NB4 (cell line): ENCODE measurements at regions not wholly inside any gene's neighbourhood (a gene's known extent, or its start where the extent isn't known, plus 50 kb on each side); places are given as distances from the start of the nearest gene placed in this dataset.
A peak's percentile ranks its signal among the peaks of the same experiment; 100 is the strongest.

Source experiments
- DNase-seq: peaks from one replicate; pipeline ENCODE4 v3.0.0; 2010; ENCODE audit warnings: low read depth
- H3K4me3 ChIP-seq: one replicate; pipeline ENCODE4 v1.5.1; 2011; ENCODE audit warnings: mild to moderate bottlenecking, low read depth, low read length, moderate library complexity
- CTCF ChIP-seq: IDR thresholded peaks from one replicate; pipeline ENCODE4 v1.5.1; 2012; ENCODE audit warnings: low read depth, low read length
- MYC ChIP-seq: IDR thresholded peaks from 2 replicates; pipeline ENCODE4 v1.6.1; 2011; ENCODE audit warnings: low read depth, low read length
- POLR2A ChIP-seq: IDR thresholded peaks from 2 replicates; pipeline ENCODE4 v1.6.1; 2011; ENCODE audit warnings: mild to moderate bottlenecking; ENCODE audit not compliant: insufficient read length; ENCODE audit errors: extremely low read depth
- TF ChIP-seq, protein P1 (sequence below): IDR thresholded peaks from 2 replicates; pipeline ENCODE4 v1.6.1; 2011; ENCODE audit warnings: low read depth, low read length

DNA sequence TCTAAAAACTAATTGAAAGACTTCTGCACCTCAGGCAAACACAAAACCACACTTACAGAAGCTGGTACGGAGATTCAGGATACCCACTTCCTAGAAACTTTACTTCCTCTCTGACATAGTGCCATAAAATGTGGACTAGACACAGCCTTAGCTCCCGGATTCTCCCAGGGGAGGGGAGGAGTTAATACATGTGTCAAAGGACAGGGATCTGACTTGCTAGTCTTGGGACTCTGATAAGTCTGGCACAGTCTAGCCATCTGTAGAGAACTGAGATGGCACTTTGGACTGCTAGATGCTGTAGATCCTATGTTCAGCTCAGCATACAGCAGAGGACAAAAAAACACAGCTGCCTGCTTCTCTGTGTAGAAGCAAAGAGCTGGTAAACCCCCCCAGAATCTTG lies 769.8 kb upstream of the MIR17HG start:
- no peak for TF ChIP-seq CTCF
- DNase-seq = peak; percentile 4
- no peak overlapping the region for H3K4me3 ChIP-seq

- DNase-seq = no peak
- TF ChIP-seq POLR2A = no peak
- no peak for TF ChIP-seq CTCF
- TF ChIP-seq, protein P1, sequence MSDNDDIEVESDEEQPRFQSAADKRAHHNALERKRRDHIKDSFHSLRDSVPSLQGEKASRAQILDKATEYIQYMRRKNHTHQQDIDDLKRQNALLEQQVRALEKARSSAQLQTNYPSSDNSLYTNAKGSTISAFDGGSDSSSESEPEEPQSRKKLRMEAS = no peak
- H3K4me3 ChIP-seq = no peak overlapping the region
Observed at GRCh38 chr13:90585392-90585791, 762.1 kb upstream of the MIR17HG start.

DNA sequence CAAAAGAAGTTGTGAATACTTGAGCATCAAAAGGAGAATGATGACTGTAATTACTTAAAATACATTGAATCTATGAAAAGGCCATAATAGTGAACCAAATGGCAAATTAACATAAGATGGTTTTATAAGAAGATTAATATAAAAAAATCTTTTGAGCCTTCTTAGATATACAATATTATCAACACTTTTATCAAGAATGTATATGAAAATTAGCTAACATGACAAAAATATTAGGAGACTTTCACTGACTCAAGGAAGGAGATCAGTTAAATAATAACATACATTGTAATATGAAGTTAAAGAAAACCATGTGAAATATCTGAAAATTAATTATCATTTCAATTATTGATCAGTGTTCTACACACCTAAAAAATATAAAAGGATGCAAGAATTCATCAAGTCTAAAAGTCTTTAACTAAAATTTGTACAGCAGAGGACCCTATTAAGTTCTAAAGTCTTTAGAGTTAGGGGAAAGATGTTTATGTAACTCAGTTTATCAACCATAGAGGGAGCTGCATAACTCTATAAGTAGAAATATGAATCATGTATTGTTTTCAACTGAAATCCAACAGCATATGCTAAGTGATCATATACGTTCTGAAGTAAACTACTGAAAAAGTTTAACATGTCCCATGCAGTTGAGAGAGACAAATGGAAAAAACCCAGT lies 756.1 kb upstream of the MIR17HG start:
- no peak overlapping the region for H3K4me3 ChIP-seq
- no peak for DNase-seq
- TF ChIP-seq POLR2A (no peak), CTCF (no peak), MYC (no peak)
- TF ChIP-seq, protein P1 = no peak

- H3K4me3 ChIP-seq = no peak overlapping the region
- no peak for DNase-seq
- TF ChIP-seq CTCF (no peak), MYC (no peak), POLR2A (no peak)
Observed at GRCh38 chr13:90591927-90592268, 755.6 kb upstream of the MIR17HG start.

- DNase-seq = no peak
- TF ChIP-seq POLR2A = no peak
- no peak for TF ChIP-seq MYC
- TF ChIP-seq, protein P1 = no peak
- TF ChIP-seq CTCF = no peak
- no peak overlapping the region for H3K4me3 ChIP-seq
Observed at GRCh38 chr13:90592943-90593342, 754.5 kb upstream of the MIR17HG start.

GRCh38 chr13:90594681-90595080 lies 752.8 kb upstream of the MIR17HG start:
- no peak for TF ChIP-seq MYC
- TF ChIP-seq, protein P1 = no peak
- TF ChIP-seq CTCF = no peak
- TF ChIP-seq POLR2A = no peak
- H3K4me3 ChIP-seq = no peak overlapping the region
- no peak for DNase-seq
